GM18517 (cell line): ENCODE measurements at regions not wholly inside any gene's neighbourhood (a gene's known extent, or its start where the extent isn't known, plus 50 kb on each side); places are given as distances from the start of the nearest gene placed in this dataset.
"Not testable (repeated sequence)": the region's sequence is repeated elsewhere in the genome, so short reads cannot be mapped to it uniquely, and the experiment has no call there.

ENCODE experiments used
- ATAC-seq: cut with Tn5 transposase; IDR thresholded peaks from one replicate; pipeline ENCODE4 v1.9.1; 2021; ENCODE audit warnings: mild to moderate bottlenecking, moderate library complexity; ENCODE audit not compliant: unreplicated experiment

DNA sequence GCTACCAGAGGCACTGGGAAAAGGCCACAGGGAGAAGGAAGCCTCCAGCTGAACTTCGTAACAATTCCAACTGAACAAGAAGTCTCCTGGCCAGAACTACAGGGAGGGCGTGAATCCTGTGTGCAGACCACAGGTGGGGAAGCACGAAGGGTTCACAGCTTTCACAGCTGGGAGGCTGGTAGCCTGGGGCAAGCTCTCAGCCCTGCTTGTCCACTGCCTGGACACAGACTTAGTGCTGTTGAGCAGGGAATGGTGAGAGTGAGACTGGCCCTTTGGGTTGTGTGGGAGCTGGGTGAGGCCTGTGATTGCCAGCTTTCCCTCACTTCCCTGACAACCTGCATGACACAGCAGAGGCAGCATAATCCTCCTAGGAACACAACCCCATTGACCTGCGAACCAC lies 52.1 kb upstream of the TMEM45B start:
- ATAC-seq: not testable (repeated sequence)

DNA sequence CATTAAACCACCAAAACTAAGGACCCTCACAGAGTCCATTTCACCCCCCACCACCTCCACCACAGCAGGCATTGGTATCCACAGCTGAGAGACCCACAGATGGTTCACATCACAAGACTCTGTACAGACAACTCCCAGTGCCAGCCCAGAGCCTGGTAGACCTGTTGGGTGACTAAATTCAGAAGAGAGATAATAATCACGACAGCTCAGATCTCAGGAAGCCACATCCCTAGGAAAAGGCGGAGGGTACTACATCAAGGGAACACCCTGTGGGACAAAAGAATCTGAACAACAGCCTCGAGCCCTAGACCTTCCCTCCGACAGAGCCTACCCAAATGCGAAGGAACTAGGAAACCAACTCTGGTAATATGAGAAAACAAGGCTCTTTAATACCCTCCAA lies 51.4 kb upstream of the TMEM45B start:
- not testable (repeated sequence) for ATAC-seq
